ENCODE measurements at regions not wholly inside any gene's neighbourhood (a gene's known extent, or its start where the extent isn't known, plus 50 kb on each side); places are given as distances from the start of the nearest gene placed in this dataset.

- TF ChIP-seq, protein P1, sequence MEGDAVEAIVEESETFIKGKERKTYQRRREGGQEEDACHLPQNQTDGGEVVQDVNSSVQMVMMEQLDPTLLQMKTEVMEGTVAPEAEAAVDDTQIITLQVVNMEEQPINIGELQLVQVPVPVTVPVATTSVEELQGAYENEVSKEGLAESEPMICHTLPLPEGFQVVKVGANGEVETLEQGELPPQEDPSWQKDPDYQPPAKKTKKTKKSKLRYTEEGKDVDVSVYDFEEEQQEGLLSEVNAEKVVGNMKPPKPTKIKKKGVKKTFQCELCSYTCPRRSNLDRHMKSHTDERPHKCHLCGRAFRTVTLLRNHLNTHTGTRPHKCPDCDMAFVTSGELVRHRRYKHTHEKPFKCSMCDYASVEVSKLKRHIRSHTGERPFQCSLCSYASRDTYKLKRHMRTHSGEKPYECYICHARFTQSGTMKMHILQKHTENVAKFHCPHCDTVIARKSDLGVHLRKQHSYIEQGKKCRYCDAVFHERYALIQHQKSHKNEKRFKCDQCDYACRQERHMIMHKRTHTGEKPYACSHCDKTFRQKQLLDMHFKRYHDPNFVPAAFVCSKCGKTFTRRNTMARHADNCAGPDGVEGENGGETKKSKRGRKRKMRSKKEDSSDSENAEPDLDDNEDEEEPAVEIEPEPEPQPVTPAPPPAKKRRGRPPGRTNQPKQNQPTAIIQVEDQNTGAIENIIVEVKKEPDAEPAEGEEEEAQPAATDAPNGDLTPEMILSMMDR (IDR thresholded peaks at IDR 0.05), result no peak
- TF ChIP-seq POLR2A (IDR thresholded peaks at IDR 0.05), result no peak
Observed at GRCh38 chr12:93950311-93950710, 198.1 kb upstream of the PLXNC1 start.

All from Peyer's patch (tissue), 4 donors.